NCI-H2227 (cell line): ENCODE measurements at regions not wholly inside any gene's neighbourhood (a gene's known extent, or its start where the extent isn't known, plus 50 kb on each side); places are given as distances from the start of the nearest gene placed in this dataset.
"Not testable (repeated sequence)": the region's sequence is repeated elsewhere in the genome, so short reads cannot be mapped to it uniquely, and the experiment has no call there.

Source experiments
- DNase-seq: peaks from one replicate; lab custom pipeline; 2025; ENCODE audit not compliant: unreplicated experiment; lab: John Stamatoyannopoulos, UW

GRCh38 chr11:25488176-25488575, 843.8 kb upstream of the ANO3 start:
- not testable (repeated sequence) for DNase-seq

- not testable (repeated sequence) for DNase-seq
Observed at GRCh38 chr11:25501426-25501825, 830.5 kb upstream of the ANO3 start.

- DNase-seq = no peak
Observed at GRCh38 chr11:25515576-25515975, 816.4 kb upstream of the ANO3 start.

- no peak for DNase-seq
Observed at GRCh38 chr11:25520459-25520858, 811.5 kb upstream of the ANO3 start.

- DNase-seq = no peak
Observed at GRCh38 chr11:25527841-25528240, 804.1 kb upstream of the ANO3 start.

- DNase-seq = no peak
Observed at GRCh38 chr11:25529572-25529971, 802.4 kb upstream of the ANO3 start.

- no peak for DNase-seq
Observed at GRCh38 chr11:25535467-25536272, 796.3 kb upstream of the ANO3 start.

GRCh38 chr11:25536289-25536688, 795.6 kb upstream of the ANO3 start:
- no peak for DNase-seq

- no peak for DNase-seq
Observed at GRCh38 chr11:25537393-25537792, 794.5 kb upstream of the ANO3 start.

GRCh38 chr11:25547292-25547691, 784.6 kb upstream of the ANO3 start:
- DNase-seq = no peak

GRCh38 chr11:25562417-25562816, 769.5 kb upstream of the ANO3 start:
- no peak for DNase-seq

GRCh38 chr11:25565846-25566245, 766.1 kb upstream of the ANO3 start:
- no peak for DNase-seq

GRCh38 chr11:25566298-25567200, 765.4 kb upstream of the ANO3 start:
- DNase-seq = no peak

GRCh38 chr11:25576320-25576719, 755.6 kb upstream of the ANO3 start:
- DNase-seq = no peak

- DNase-seq = not testable (repeated sequence)
Observed at GRCh38 chr11:25579554-25579953, 752.4 kb upstream of the ANO3 start.

GRCh38 chr11:25583596-25583995, 748.3 kb upstream of the ANO3 start:
- DNase-seq = no peak

- no peak for DNase-seq
Observed at GRCh38 chr11:25587496-25587895, 744.4 kb upstream of the ANO3 start.

GRCh38 chr11:25593221-25593620, 738.7 kb upstream of the ANO3 start:
- no peak for DNase-seq

GRCh38 chr11:25596701-25597100, 735.2 kb upstream of the ANO3 start:
- DNase-seq = no peak

- DNase-seq = no peak
Observed at GRCh38 chr11:25597696-25598095, 734.2 kb upstream of the ANO3 start.

GRCh38 chr11:25602149-25602548, 729.8 kb upstream of the ANO3 start:
- DNase-seq = no peak

GRCh38 chr11:25602959-25603358, 729.0 kb upstream of the ANO3 start:
- DNase-seq = no peak
